ENCODE measurements at regions not wholly inside any gene's neighbourhood (a gene's known extent, or its start where the extent isn't known, plus 50 kb on each side); places are given as distances from the start of the nearest gene placed in this dataset.

GRCh38 chr10:76666891-76667290, 970.7 kb downstream of the KCNMA1 start:
- peaks cover 0 to 2% of the 10 kb centered on the region in 2 donors for H3K9me3 Mint-ChIP-seq
- H3K4me3 Mint-ChIP-seq = no peak overlapping the region
- H3K4me1 Mint-ChIP-seq = no peaks in the 10 kb centered on the region
- no peak for DNase-seq
- no peak for ATAC-seq (replicated peaks)
- no peak overlapping the region for H3K27ac Mint-ChIP-seq
- H3K36me3 Mint-ChIP-seq = no peaks in the 10 kb centered on the region
- no peaks in the 10 kb centered on the region for H3K27me3 Mint-ChIP-seq

- H3K4me1 Mint-ChIP-seq = no peaks in the 10 kb centered on the region
- no peaks in the 10 kb centered on the region for H3K27me3 Mint-ChIP-seq
- no peak for ATAC-seq (replicated peaks)
- no peak overlapping the region for H3K4me3 Mint-ChIP-seq
- no peak overlapping the region for H3K27ac Mint-ChIP-seq
- no peak for DNase-seq
- peaks cover 0 to 2% of the 10 kb centered on the region in 2 donors for H3K9me3 Mint-ChIP-seq
- H3K36me3 Mint-ChIP-seq = no peaks in the 10 kb centered on the region
Measured at GRCh38 chr10:76665029-76665428, 972.6 kb downstream of the KCNMA1 start.

- Mint-ChIP-seq H3K4me1 (no peaks in the 10 kb centered on the region), H3K27me3 (no peaks in the 10 kb centered on the region)
Measured at GRCh38 chr10:76657337-76658012, 980.1 kb downstream of the KCNMA1 start.

GRCh38 chr10:76651154-76651553, 986.5 kb downstream of the KCNMA1 start:
- Mint-ChIP-seq H3K36me3 (no peaks in the 10 kb centered on the region), H3K9me3 (peaks cover 2 to 4% of the 10 kb centered on the region in 2 donors), H3K4me1 (no peaks in the 10 kb centered on the region), H3K27ac (no peak overlapping the region), H3K4me3 (no peak overlapping the region), H3K27me3 (peaks cover 0 to 4% of the 10 kb centered on the region in 2 donors)
- no peak for DNase-seq
- ATAC-seq (replicated peaks) = no peak

More at GRCh38 chr10:76657337-76658012, 980.1 kb downstream of the KCNMA1 start:
- no peak overlapping the region for H3K27ac Mint-ChIP-seq
- H3K9me3 Mint-ChIP-seq = peaks cover 0 to 3% of the 10 kb centered on the region in 2 donors
- H3K36me3 Mint-ChIP-seq = no peaks in the 10 kb centered on the region
- ATAC-seq (replicated peaks) (no peak), DNase-seq (no peak)
- no peak overlapping the region for H3K4me3 Mint-ChIP-seq

GRCh38 chr10:76649723-76650127, 987.9 kb downstream of the KCNMA1 start:
- peaks cover 2 to 4% of the 10 kb centered on the region in 2 donors for H3K9me3 Mint-ChIP-seq
- ATAC-seq (replicated peaks) = no peak
- H3K27me3 Mint-ChIP-seq = peaks cover 0 to 4% of the 10 kb centered on the region in 2 donors
- H3K36me3 Mint-ChIP-seq = no peaks in the 10 kb centered on the region
- no peak overlapping the region for H3K4me3 Mint-ChIP-seq
- H3K27ac Mint-ChIP-seq = no peak overlapping the region
- no peaks in the 10 kb centered on the region for H3K4me1 Mint-ChIP-seq
- DNase-seq = no peak

- no peak for ATAC-seq (replicated peaks)
- H3K4me1 Mint-ChIP-seq = no peaks in the 10 kb centered on the region
- peaks cover 3 to 4% of the 10 kb centered on the region in 2 donors for H3K9me3 Mint-ChIP-seq
- peaks cover 0 to 4% of the 10 kb centered on the region in 2 donors for H3K27me3 Mint-ChIP-seq
- no peaks in the 10 kb centered on the region for H3K36me3 Mint-ChIP-seq
- no peak overlapping the region for H3K4me3 Mint-ChIP-seq
- DNase-seq = no peak
- no peak overlapping the region for H3K27ac Mint-ChIP-seq
Measured at GRCh38 chr10:76649254-76649653, 988.4 kb downstream of the KCNMA1 start.

- DNase-seq (no peak), ATAC-seq (replicated peaks) (no peak)
- H3K9me3 Mint-ChIP-seq = peaks cover 4% of the 10 kb centered on the region in 2 donors
- H3K36me3 Mint-ChIP-seq = no peaks in the 10 kb centered on the region
- H3K4me1 Mint-ChIP-seq = no peaks in the 10 kb centered on the region
- H3K27ac Mint-ChIP-seq = no peak overlapping the region
- no peak overlapping the region for H3K4me3 Mint-ChIP-seq
- peaks cover 0 to 4% of the 10 kb centered on the region in 2 donors for H3K27me3 Mint-ChIP-seq
Measured at GRCh38 chr10:76647301-76647700, 990.3 kb downstream of the KCNMA1 start.

GRCh38 chr10:76645341-76645740, 992.3 kb downstream of the KCNMA1 start:
- no peaks in the 10 kb centered on the region for H3K36me3 Mint-ChIP-seq
- DNase-seq (no peak), ATAC-seq (replicated peaks) (no peak)
- no peaks in the 10 kb centered on the region for H3K27me3 Mint-ChIP-seq
- H3K9me3 Mint-ChIP-seq = peaks cover 0 to 2% of the 10 kb centered on the region in 2 donors
- no peak overlapping the region for H3K27ac Mint-ChIP-seq
- H3K4me3 Mint-ChIP-seq = no peak overlapping the region
- no peaks in the 10 kb centered on the region for H3K4me1 Mint-ChIP-seq

GRCh38 chr10:76644476-76644875, 993.1 kb downstream of the KCNMA1 start:
- no peak for ATAC-seq (replicated peaks)
- no peaks in the 10 kb centered on the region for H3K36me3 Mint-ChIP-seq
- DNase-seq = no peak
- H3K4me1 Mint-ChIP-seq = no peaks in the 10 kb centered on the region
- no peak overlapping the region for H3K27ac Mint-ChIP-seq
- no peaks in the 10 kb centered on the region for H3K27me3 Mint-ChIP-seq
- H3K4me3 Mint-ChIP-seq = no peak overlapping the region
- peaks cover 0 to 2% of the 10 kb centered on the region in 2 donors for H3K9me3 Mint-ChIP-seq

- H3K27me3 Mint-ChIP-seq = no peaks in the 10 kb centered on the region
- ATAC-seq (replicated peaks) (no peak), DNase-seq (no peak)
- no peak overlapping the region for H3K27ac Mint-ChIP-seq
- no peak overlapping the region for H3K4me3 Mint-ChIP-seq
- H3K4me1 Mint-ChIP-seq = no peaks in the 10 kb centered on the region
- no peaks in the 10 kb centered on the region for H3K36me3 Mint-ChIP-seq
- peaks cover 0 to 2% of the 10 kb centered on the region in 2 donors for H3K9me3 Mint-ChIP-seq
Measured at GRCh38 chr10:76643511-76643911, 994.1 kb downstream of the KCNMA1 start.

GRCh38 chr10:76642358-76642757, 995.2 kb downstream of the KCNMA1 start:
- Mint-ChIP-seq H3K27me3 (no peaks in the 10 kb centered on the region), H3K36me3 (no peaks in the 10 kb centered on the region), H3K27ac (no peak overlapping the region), H3K9me3 (peaks cover 0 to 2% of the 10 kb centered on the region in 2 donors), H3K4me1 (no peaks in the 10 kb centered on the region), H3K4me3 (no peak overlapping the region)
- no peak for ATAC-seq (replicated peaks)
- DNase-seq = no peak

- Mint-ChIP-seq H3K36me3 (no peaks in the 10 kb centered on the region), H3K9me3 (peaks cover 0 to 2% of the 10 kb centered on the region in 2 donors), H3K4me3 (no peak overlapping the region), H3K4me1 (no peaks in the 10 kb centered on the region), H3K27ac (no peak overlapping the region), H3K27me3 (no peaks in the 10 kb centered on the region)
- no peak for ATAC-seq (replicated peaks)
- no peak for DNase-seq
Measured at GRCh38 chr10:76641215-76641614, 996.4 kb downstream of the KCNMA1 start.

GRCh38 chr10:76640806-76641205, 996.8 kb downstream of the KCNMA1 start:
- no peak for DNase-seq
- Mint-ChIP-seq H3K36me3 (no peaks in the 10 kb centered on the region), H3K4me3 (no peak overlapping the region), H3K27me3 (no peaks in the 10 kb centered on the region), H3K4me1 (no peaks in the 10 kb centered on the region), H3K27ac (no peak overlapping the region), H3K9me3 (peaks cover 0 to 2% of the 10 kb centered on the region in 2 donors)
- ATAC-seq (replicated peaks) = no peak

GRCh38 chr10:76632767-76633051, 1004.9 kb downstream of the KCNMA1 start:
- no peaks in the 10 kb centered on the region for H3K36me3 Mint-ChIP-seq
- no peaks in the 10 kb centered on the region for H3K27me3 Mint-ChIP-seq
- peak; percentile 41 to 48 for ATAC-seq (replicated peaks)
- peaks cover 0 to 3% of the 10 kb centered on the region in 2 donors for H3K9me3 Mint-ChIP-seq
- DNase-seq = no peak
- no peak overlapping the region for H3K27ac Mint-ChIP-seq
- no peaks in the 10 kb centered on the region for H3K4me1 Mint-ChIP-seq
- no peak overlapping the region for H3K4me3 Mint-ChIP-seq

- H3K4me3 Mint-ChIP-seq = no peak overlapping the region
Measured at GRCh38 chr10:76631884-76632766, 1005.5 kb downstream of the KCNMA1 start.

More at GRCh38 chr10:76631884-76632766, 1005.5 kb downstream of the KCNMA1 start:
- Mint-ChIP-seq H3K27ac (no peak overlapping the region), H3K27me3 (no peaks in the 10 kb centered on the region), H3K9me3 (peaks cover 0 to 3% of the 10 kb centered on the region in 2 donors), H3K36me3 (no peaks in the 10 kb centered on the region), H3K4me1 (no peaks in the 10 kb centered on the region)
- no peak for ATAC-seq (replicated peaks)
- no peak for DNase-seq
